ENCODE measurements at regions not wholly inside any gene's neighbourhood (a gene's known extent, or its start where the extent isn't known, plus 50 kb on each side); places are given as distances from the start of the nearest gene placed in this dataset.

- no peak for TF ChIP-seq CTCF (conservative IDR thresholded peaks at IDR 0.05 in 1 of 2, IDR thresholded peaks at IDR 0.05 in 1 of 2; ENCODE audit: extremely low read depth in 1 of 2, insufficient read depth in 1 of 2, low read depth in 1 of 2, low read length in 2 of 2)
- no peak for TF ChIP-seq EZH2 (IDR thresholded peaks at IDR 0.05; ENCODE audit: borderline replicate concordance, low read length)
Observed at GRCh38 chr18:69308619-69309018, 92.1 kb upstream of the DOK6 start.

Measured in mammary epithelial cell (primary cell).